WTC11 (cell line): ENCODE measurements at regions not wholly inside any gene's neighbourhood (a gene's known extent, or its start where the extent isn't known, plus 50 kb on each side); places are given as distances from the start of the nearest gene placed in this dataset.

Experiments used
- ATAC-seq: fragments of 200-7000 bp; cut with Tn5 transposase; 2 replicates; pipeline ENCODE4 v1.10.0; 2021; ENCODE audit warnings: mild to moderate bottlenecking, moderate library complexity
- CTCF ChIA-PET: fragments of 300-600 bp; sonication (Branson Sonifier 250); formaldehyde crosslinking; loops from one replicate; lab custom pipeline; 2021; ENCODE audit warnings: antibody characterized with exemption; lab: Charles Lee
- POLR2A ChIA-PET: fragments of 350-600 bp; sonication (Branson Sonifier 250); formaldehyde crosslinking; loops from one replicate; lab custom pipeline; 2021; ENCODE audit warnings: antibody characterized with exemption; lab: Charles Lee
- DNase-seq: peaks from one replicate; pipeline ENCODE4 v3.0.0; 2021; ENCODE audit warnings: low spot score
- H3K27ac Mint-ChIP-seq: 2 replicates; pipeline ENCODE4 v1.8.0; 2021; ENCODE audit warnings: mixed read lengths
- H3K27me3 Mint-ChIP-seq: 2 replicates; pipeline ENCODE4 v1.8.0; 2021; ENCODE audit warnings: low read depth, mild to moderate bottlenecking, moderate library complexity, mixed read lengths
- H3K36me3 Mint-ChIP-seq: 2 replicates; pipeline ENCODE4 v1.8.0; 2021; ENCODE audit warnings: mixed read lengths
- H3K4me1 Mint-ChIP-seq: 2 replicates; pipeline ENCODE4 v1.8.0; 2022; ENCODE audit warnings: mixed read lengths
- H3K4me3 Mint-ChIP-seq: 2 replicates; pipeline ENCODE4 v1.8.0; 2021; ENCODE audit warnings: mild to moderate bottlenecking, moderate library complexity, mixed read lengths
- H3K9me3 Mint-ChIP-seq: 2 replicates; pipeline ENCODE4 v1.8.0; 2021; ENCODE audit warnings: mixed read lengths
- AFF4 ChIP-seq: sonication (generic); formaldehyde crosslinking; IDR thresholded peaks from 2 replicates; pipeline ENCODE4 v1.8.1; 2023; ENCODE audit warnings: mild to moderate bottlenecking, missing genetic modification reagents, borderline replicate concordance
- CDX4 ChIP-seq: fragments of 250-450 bp; sonication (Bioruptor Pico); IDR thresholded peaks from 2 replicates; pipeline ENCODE4 v1.9.0; 2021; ENCODE audit warnings: moderate library complexity, mild to moderate bottlenecking, inconsistent platforms, borderline replicate concordance
- CREB1 ChIP-seq: sonication (generic); formaldehyde crosslinking; IDR thresholded peaks from 2 replicates; pipeline ENCODE4 v1.8.0; 2023; ENCODE audit warnings: mild to moderate bottlenecking, missing genetic modification reagents
- E2F4 ChIP-seq: sonication (generic); formaldehyde crosslinking; IDR thresholded peaks from 2 replicates; pipeline ENCODE4 v1.8.1; 2022; ENCODE audit warnings: low read depth, mild to moderate bottlenecking, moderate library complexity, missing genetic modification reagents, borderline replicate concordance
- EMX1 ChIP-seq: fragments of 250-450 bp; sonication (Bioruptor Pico); IDR thresholded peaks from 2 replicates; pipeline ENCODE4 v1.8.0; 2021; ENCODE audit warnings: mild to moderate bottlenecking
- FOXK1 ChIP-seq: sonication (generic); formaldehyde crosslinking; IDR thresholded peaks from 2 replicates; pipeline ENCODE4 v1.8.0; 2022; ENCODE audit warnings: mild to moderate bottlenecking, moderate library complexity, missing genetic modification reagents
- HMGA2 ChIP-seq: fragments of 250-450 bp; sonication (Bioruptor Pico); IDR thresholded peaks from 2 replicates; pipeline ENCODE4 v1.4.0; 2021; ENCODE audit warnings: mild to moderate bottlenecking, moderate library complexity
- NFATC4 ChIP-seq: fragments of 250-450 bp; sonication (Bioruptor Pico); IDR thresholded peaks from 2 replicates; pipeline ENCODE4 v1.9.0; 2021; ENCODE audit warnings: mild to moderate bottlenecking
- NFE2L1 ChIP-seq: sonication (generic); formaldehyde crosslinking; IDR thresholded peaks from 2 replicates; pipeline ENCODE4 v1.8.1; 2023; ENCODE audit warnings: missing genetic modification reagents
- PRDM15 ChIP-seq: sonication (generic); formaldehyde crosslinking; IDR thresholded peaks from 2 replicates; pipeline ENCODE4 v1.8.0; 2022; ENCODE audit warnings: missing genetic modification reagents
- PREB ChIP-seq: sonication (generic); formaldehyde crosslinking; IDR thresholded peaks from 2 replicates; pipeline ENCODE4 v1.8.1; 2022; ENCODE audit warnings: mild to moderate bottlenecking, missing genetic modification reagents, moderate library complexity, borderline replicate concordance
- STAT6 ChIP-seq: sonication (generic); formaldehyde crosslinking; conservative IDR thresholded peaks from 2 replicates; pipeline ENCODE4 v1.8.1; 2023; ENCODE audit warnings: mild to moderate bottlenecking, low read depth, missing genetic modification reagents, moderate library complexity
- TCF7 ChIP-seq: sonication (generic); formaldehyde crosslinking; IDR thresholded peaks from 2 replicates; pipeline ENCODE4 v1.8.0; 2022; ENCODE audit warnings: mild to moderate bottlenecking, low read depth, missing genetic modification reagents, moderate library complexity
- TEAD1 ChIP-seq: sonication (generic); formaldehyde crosslinking; IDR thresholded peaks from 2 replicates; pipeline ENCODE4 v1.8.0; 2022; ENCODE audit warnings: mild to moderate bottlenecking, missing genetic modification reagents
- ZNF121 ChIP-seq: sonication (generic); formaldehyde crosslinking; IDR thresholded peaks from 2 replicates; pipeline ENCODE4 v1.8.0; 2023; ENCODE audit warnings: missing genetic modification reagents
- ZNF425 ChIP-seq: fragments of 250-450 bp; sonication (Bioruptor Pico); conservative IDR thresholded peaks from 2 replicates; pipeline ENCODE4 v1.9.0; 2021; ENCODE audit warnings: mild to moderate bottlenecking

GRCh38 chr4:129420637-129421036, 324.7 kb downstream of the C4orf33 start:
- Mint-ChIP-seq H3K4me3 (no peak overlapping the region), H3K4me1 (no peaks in the 10 kb centered on the region)
- TF ChIP-seq E2F4 (CRISPR knock-in tag) (no peak), EMX1 (no peak), TEAD1 (CRISPR knock-in tag) (no peak), TCF7 (CRISPR knock-in tag) (no peak), ZNF121 (CRISPR knock-in tag) (no peak), PRDM15 (CRISPR knock-in tag) (no peak), CREB1 (CRISPR knock-in tag) (no peak), NFATC4 (CRISPR knock-in tag) (no peak)
- TF ChIP-seq, all 79 proteins: peak for 0
- CTCF ChIA-PET = no interaction called here
- H3K27me3 Mint-ChIP-seq = no peaks in the 10 kb centered on the region
- no peak overlapping the region for H3K27ac Mint-ChIP-seq
- ATAC-seq (no peak), DNase-seq (no peak)
- POLR2A ChIA-PET = no interaction called here
- no peaks in the 10 kb centered on the region for H3K9me3 Mint-ChIP-seq
- no peaks in the 10 kb centered on the region for H3K36me3 Mint-ChIP-seq

GRCh38 chr4:129422277-129422676, 326.3 kb downstream of the C4orf33 start:
- no peaks in the 10 kb centered on the region for H3K36me3 Mint-ChIP-seq
- POLR2A ChIA-PET = no interaction called here
- H3K4me1 Mint-ChIP-seq = no peaks in the 10 kb centered on the region
- TF ChIP-seq NFE2L1 (CRISPR knock-in tag) (no peak), CDX4 (no peak), FOXK1 (no peak), PREB (CRISPR knock-in tag) (no peak), HMGA2 (CRISPR knock-in tag) (no peak), ZNF425 (no peak), AFF4 (CRISPR knock-in tag) (no peak), STAT6 (CRISPR knock-in tag) (no peak)
- TF ChIP-seq, all 79 proteins: peak for 0
- no peaks in the 10 kb centered on the region for H3K9me3 Mint-ChIP-seq
- DNase-seq = no peak
- ATAC-seq = no peak
- CTCF ChIA-PET = no interaction called here
- H3K4me3 Mint-ChIP-seq = no peak overlapping the region
- no peaks in the 10 kb centered on the region for H3K27me3 Mint-ChIP-seq
- H3K27ac Mint-ChIP-seq = no peak overlapping the region
